Astrocyte (in vitro differentiated cells and primary cell): ENCODE measurements at regions not wholly inside any gene's neighbourhood (a gene's known extent, or its start where the extent isn't known, plus 50 kb on each side); places are given as distances from the start of the nearest gene placed in this dataset.
"Not testable (repeated sequence)": the region's sequence is repeated elsewhere in the genome, so short reads cannot be mapped to it uniquely, and the experiment has no call there.

Experiments
- DNase-seq: peaks from one replicate; pipeline ENCODE4 v3.0.0-alpha.2; 2010; ENCODE audit warnings: low read depth
- FAIRE-seq: peaks from 2 replicates; lab custom pipeline; 2011; peaks lifted over from hg19 to GRCh38; lab: Jason Lieb, UNC
- H2AFZ ChIP-seq: 2 replicates; pipeline ENCODE4 v1.6.0; 2012; ENCODE audit warnings: low read depth, low read length, inconsistent platforms
- H3K27ac ChIP-seq: 2 replicates; pipeline ENCODE4 v1.5.1; 2011; ENCODE audit warnings: low read depth, low read length, inconsistent platforms
- H3K27me3 ChIP-seq: 2 replicates; pipeline ENCODE4 v1.6.0; 2011; ENCODE audit warnings: low read length, inconsistent platforms; ENCODE audit not compliant: insufficient read depth
- H3K36me3 ChIP-seq: 2 replicates; pipeline ENCODE4 v1.5.1; 2011; ENCODE audit warnings: low read length, inconsistent platforms; ENCODE audit not compliant: insufficient read depth
- H3K4me1 ChIP-seq: 2 replicates; pipeline ENCODE4 v1.5.1; 2011; ENCODE audit warnings: low read length, inconsistent platforms; ENCODE audit not compliant: insufficient read depth
- H3K4me2 ChIP-seq: 2 replicates; pipeline ENCODE4 v1.6.0; 2012; ENCODE audit warnings: low read length, inconsistent platforms
- H3K4me3 ChIP-seq: 2 replicates; pipeline ENCODE4 v1.5.1; 2011; ENCODE audit warnings: low read depth, mild to moderate bottlenecking, low read length, inconsistent platforms; ENCODE audit not compliant: insufficient read depth
- H3K79me2 ChIP-seq: 2 replicates; pipeline ENCODE4 v1.6.0; 2012; ENCODE audit warnings: mild to moderate bottlenecking, low read length, inconsistent platforms; ENCODE audit not compliant: insufficient read depth
- H3K9ac ChIP-seq: 2 replicates; pipeline ENCODE4 v1.6.0; 2012; ENCODE audit warnings: mild to moderate bottlenecking, low read length, inconsistent platforms
- H3K9me3 ChIP-seq: 2 replicates; pipeline ENCODE4 v1.5.1; 2012; ENCODE audit warnings: low read depth, mild to moderate bottlenecking, low read length, inconsistent platforms; ENCODE audit not compliant: insufficient read depth
- H4K20me1 ChIP-seq: 2 replicates; pipeline ENCODE4 v1.6.0; 2012; ENCODE audit warnings: low read length, inconsistent platforms; ENCODE audit not compliant: insufficient read depth
- H3K27ac Mint-ChIP-seq: one replicate; pipeline ENCODE4 v1.8.0; 2021; ENCODE audit warnings: mild to moderate bottlenecking, mixed read lengths; ENCODE audit not compliant: unreplicated experiment
- H3K27me3 Mint-ChIP-seq: one replicate; pipeline ENCODE4 v1.8.0; 2021; ENCODE audit warnings: low read depth, mixed read lengths; ENCODE audit not compliant: unreplicated experiment
- H3K36me3 Mint-ChIP-seq: one replicate; pipeline ENCODE4 v1.8.0; 2021; ENCODE audit warnings: low read depth, mixed read lengths; ENCODE audit not compliant: unreplicated experiment
- H3K4me1 Mint-ChIP-seq: one replicate; pipeline ENCODE4 v1.8.0; 2021; ENCODE audit warnings: low read depth, mixed read lengths; ENCODE audit not compliant: unreplicated experiment
- H3K4me3 Mint-ChIP-seq: one replicate; pipeline ENCODE4 v1.8.0; 2021; ENCODE audit warnings: mild to moderate bottlenecking, moderate library complexity, mixed read lengths; ENCODE audit not compliant: unreplicated experiment
- H3K9me3 Mint-ChIP-seq: one replicate; pipeline ENCODE4 v1.8.0; 2021; ENCODE audit warnings: mild to moderate bottlenecking, mixed read lengths; ENCODE audit not compliant: unreplicated experiment
- EZH2 ChIP-seq: IDR thresholded peaks from 2 replicates; pipeline ENCODE4 v1.6.1; 2012; ENCODE audit warnings: mild to moderate bottlenecking, low read length, inconsistent platforms; ENCODE audit not compliant: insufficient read depth
- TF ChIP-seq, protein P1 (sequence below): IDR thresholded peaks from 2 replicates; pipeline ENCODE4 v1.5.1; 2011; ENCODE audit warnings: low read depth, mild to moderate bottlenecking, inconsistent platforms, low read length, moderate library complexity; ENCODE audit not compliant: insufficient read depth

DNA sequence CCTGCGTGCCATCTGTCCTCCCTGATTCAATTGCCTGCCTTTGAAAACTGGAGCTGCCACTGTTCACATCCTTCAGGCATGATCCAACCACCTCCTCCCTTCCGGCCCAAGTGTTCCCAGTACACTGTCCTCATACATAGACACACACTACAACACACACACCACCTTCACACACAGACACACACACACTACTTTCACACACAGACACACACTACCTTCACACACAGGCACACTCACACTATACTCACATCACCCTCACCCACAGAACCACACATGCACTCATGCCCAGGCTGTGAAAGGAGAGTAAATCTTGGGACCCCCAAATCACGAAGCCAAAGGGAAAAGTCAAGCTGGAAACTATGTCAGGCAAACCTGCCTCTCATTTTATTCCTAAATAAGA lies 109.4 kb upstream of the MYLIP start:
- Histone ChIP-seq H3K9ac (no peak overlapping the region), H3K9me3 (no peaks in the 10 kb centered on the region), H3K79me2 (no peaks in the 10 kb centered on the region), H4K20me1 (no peaks in the 10 kb centered on the region), H3K36me3 (no peaks in the 10 kb centered on the region), H3K4me2 (no peak overlapping the region), H3K4me3 (no peak overlapping the region), H3K27me3 (no peaks in the 10 kb centered on the region), H3K4me1 (no peaks in the 10 kb centered on the region), H2AFZ (no peak overlapping the region), H3K27ac (no peak overlapping the region)
- no peak for DNase-seq
- Mint-ChIP-seq H3K9me3 (peaks cover 3% of the 10 kb centered on the region), H3K4me1 (no peaks in the 10 kb centered on the region), H3K27me3 (no peaks in the 10 kb centered on the region), H3K27ac (no peak overlapping the region), H3K36me3 (no peaks in the 10 kb centered on the region), H3K4me3 (no peak overlapping the region)
- FAIRE-seq: no peak
- TF ChIP-seq, protein P1, sequence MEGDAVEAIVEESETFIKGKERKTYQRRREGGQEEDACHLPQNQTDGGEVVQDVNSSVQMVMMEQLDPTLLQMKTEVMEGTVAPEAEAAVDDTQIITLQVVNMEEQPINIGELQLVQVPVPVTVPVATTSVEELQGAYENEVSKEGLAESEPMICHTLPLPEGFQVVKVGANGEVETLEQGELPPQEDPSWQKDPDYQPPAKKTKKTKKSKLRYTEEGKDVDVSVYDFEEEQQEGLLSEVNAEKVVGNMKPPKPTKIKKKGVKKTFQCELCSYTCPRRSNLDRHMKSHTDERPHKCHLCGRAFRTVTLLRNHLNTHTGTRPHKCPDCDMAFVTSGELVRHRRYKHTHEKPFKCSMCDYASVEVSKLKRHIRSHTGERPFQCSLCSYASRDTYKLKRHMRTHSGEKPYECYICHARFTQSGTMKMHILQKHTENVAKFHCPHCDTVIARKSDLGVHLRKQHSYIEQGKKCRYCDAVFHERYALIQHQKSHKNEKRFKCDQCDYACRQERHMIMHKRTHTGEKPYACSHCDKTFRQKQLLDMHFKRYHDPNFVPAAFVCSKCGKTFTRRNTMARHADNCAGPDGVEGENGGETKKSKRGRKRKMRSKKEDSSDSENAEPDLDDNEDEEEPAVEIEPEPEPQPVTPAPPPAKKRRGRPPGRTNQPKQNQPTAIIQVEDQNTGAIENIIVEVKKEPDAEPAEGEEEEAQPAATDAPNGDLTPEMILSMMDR: no peak
- TF ChIP-seq EZH2: no peak

DNA sequence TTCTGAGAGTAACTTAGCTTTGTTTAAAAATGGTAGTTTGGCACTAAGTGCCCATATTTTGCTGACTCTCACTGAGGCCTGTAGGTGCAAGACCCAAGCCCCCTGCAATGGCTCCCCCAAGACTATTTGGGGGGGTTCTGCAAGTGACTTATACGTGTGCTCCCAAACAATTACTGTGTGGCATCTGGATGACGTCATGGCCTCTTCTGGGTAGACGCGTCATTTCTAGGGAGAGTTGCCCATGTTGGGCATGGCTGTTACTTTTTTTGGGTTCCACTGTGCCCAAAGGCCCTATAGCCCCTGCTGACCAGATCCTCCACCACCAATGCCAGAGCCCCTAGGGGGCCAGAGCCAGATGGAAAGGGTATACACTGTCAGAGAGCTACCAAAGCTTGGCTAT lies 110.3 kb upstream of the MYLIP start:
- DNase-seq (no peak), FAIRE-seq (no peak)
- Mint-ChIP-seq H3K27ac (no peak overlapping the region), H3K9me3 (peaks cover 6% of the 10 kb centered on the region), H3K4me3 (no peak overlapping the region), H3K27me3 (no peaks in the 10 kb centered on the region), H3K36me3 (no peaks in the 10 kb centered on the region), H3K4me1 (no peaks in the 10 kb centered on the region)
- TF ChIP-seq, protein P1: no peak
- no peak for TF ChIP-seq EZH2
- Histone ChIP-seq H3K4me2 (no peak overlapping the region), H3K36me3 (no peaks in the 10 kb centered on the region), H3K9me3 (no peaks in the 10 kb centered on the region), H2AFZ (no peak overlapping the region), H4K20me1 (no peaks in the 10 kb centered on the region), H3K4me1 (no peaks in the 10 kb centered on the region), H3K27ac (no peak overlapping the region), H3K79me2 (no peaks in the 10 kb centered on the region), H3K27me3 (no peaks in the 10 kb centered on the region), H3K4me3 (no peak overlapping the region), H3K9ac (no peak overlapping the region)

DNA sequence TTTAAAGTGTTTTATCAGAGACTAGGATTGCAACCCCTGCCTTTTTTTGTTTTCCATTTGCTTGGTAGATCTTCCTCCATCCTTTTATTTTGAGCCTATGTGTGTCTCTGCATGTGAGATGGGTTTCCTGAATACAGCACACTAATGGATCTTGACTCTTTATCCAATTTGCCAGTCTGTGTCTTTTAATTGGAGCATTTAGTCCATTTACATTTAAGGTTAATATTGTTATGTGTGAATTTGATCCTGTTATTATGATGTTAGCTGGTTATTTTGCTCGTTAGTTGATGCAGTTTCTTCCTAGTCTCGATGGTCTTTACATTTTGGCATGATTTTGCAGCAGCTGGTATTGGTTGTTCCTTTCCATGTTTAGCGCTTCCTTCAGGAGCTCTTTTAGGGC lies 114.6 kb upstream of the MYLIP start:
- H2AFZ ChIP-seq, FAIRE-seq, H3K9me3 Mint-ChIP-seq, H4K20me1 ChIP-seq, H3K4me3 ChIP-seq, H3K79me2 ChIP-seq, H3K4me1 ChIP-seq, H3K4me2 ChIP-seq, H3K27ac ChIP-seq, H3K9me3 ChIP-seq, H3K27me3 Mint-ChIP-seq, H3K4me3 Mint-ChIP-seq, DNase-seq, H3K4me1 Mint-ChIP-seq, H3K9ac ChIP-seq, H3K27ac Mint-ChIP-seq, H3K36me3 ChIP-seq, H3K36me3 Mint-ChIP-seq, H3K27me3 ChIP-seq: not testable (repeated sequence)
